ENCODE measurements at regions not wholly inside any gene's neighbourhood (a gene's known extent, or its start where the extent isn't known, plus 50 kb on each side); places are given as distances from the start of the nearest gene placed in this dataset.
"Not testable (repeated sequence)": the region's sequence is repeated elsewhere in the genome, so short reads cannot be mapped to it uniquely, and the experiment has no call there.

DNA sequence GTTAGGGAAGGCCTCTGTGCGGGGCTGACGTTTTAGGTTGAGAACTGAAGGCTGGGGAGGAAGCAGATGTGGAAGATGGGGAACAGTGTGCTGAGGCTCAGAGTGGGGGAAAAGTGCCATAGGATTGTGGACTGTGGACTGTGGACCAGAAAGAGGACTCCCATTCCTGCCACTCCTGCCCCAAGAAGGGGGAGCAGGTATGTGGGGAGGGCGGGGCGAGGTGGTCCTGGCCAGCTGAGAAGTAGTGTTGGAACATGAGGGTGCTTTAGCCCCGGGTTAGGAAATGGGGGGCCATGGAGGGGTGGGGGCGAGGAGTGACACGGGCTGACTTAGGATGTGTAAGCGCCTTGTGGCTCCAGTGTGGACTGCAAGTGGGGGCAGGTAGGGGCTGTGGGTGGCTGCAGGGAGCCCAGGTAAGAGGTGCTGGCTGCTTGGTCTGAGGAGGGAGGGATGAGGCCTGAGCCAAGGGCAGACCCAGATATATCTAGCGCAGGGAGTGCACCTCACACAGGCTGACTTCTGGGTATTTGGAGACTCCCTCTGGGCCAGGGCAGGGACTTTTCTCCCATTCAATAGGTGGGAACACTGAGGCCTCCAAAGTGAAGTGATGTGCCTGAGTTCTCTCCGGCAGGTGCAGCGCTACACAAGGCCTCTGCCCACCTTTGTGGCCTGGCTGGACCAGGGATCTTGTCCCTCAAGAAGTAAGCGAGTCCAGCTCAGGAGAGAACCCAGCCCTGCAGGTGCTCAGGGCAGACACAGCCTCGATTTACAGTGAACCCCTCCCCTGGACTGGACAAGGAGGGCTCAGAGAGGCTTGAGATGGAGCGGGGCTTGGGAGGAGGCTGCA, 76.6 kb upstream of the TOX2 start:
- no peak for DNase-seq (ENCODE audit: low spot score)

- no peak for DNase-seq (ENCODE audit: low spot score)
Measured at GRCh38 chr20:43836790-43837189, 77.9 kb upstream of the TOX2 start.

- DNase-seq (ENCODE audit: low spot score): no peak
Measured at GRCh38 chr20:43835944-43836508, 78.6 kb upstream of the TOX2 start.

GRCh38 chr20:43833511-43834395, 80.9 kb upstream of the TOX2 start:
- no peak for DNase-seq (ENCODE audit: low spot score)

DNA sequence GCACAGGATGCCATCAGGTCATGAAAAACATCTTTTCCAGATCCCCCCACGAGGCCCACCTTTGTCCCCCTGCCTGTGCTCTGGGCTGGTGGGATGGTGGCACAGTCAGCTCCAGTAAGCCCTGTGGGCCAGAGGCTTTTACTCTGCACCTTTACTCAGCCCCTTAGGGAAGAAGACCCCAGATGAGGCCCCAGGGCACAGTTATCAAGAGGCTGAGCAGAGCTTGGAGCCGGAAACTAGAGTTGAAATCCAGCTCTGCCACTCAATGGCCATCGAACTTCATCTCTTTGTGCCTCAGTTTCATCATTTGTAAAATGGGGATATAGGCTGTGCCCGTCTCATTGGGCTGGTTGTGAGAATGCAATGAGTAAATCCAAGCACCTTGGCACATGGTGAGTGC, 81.7 kb upstream of the TOX2 start:
- no peak for DNase-seq (ENCODE audit: low spot score)

DNA sequence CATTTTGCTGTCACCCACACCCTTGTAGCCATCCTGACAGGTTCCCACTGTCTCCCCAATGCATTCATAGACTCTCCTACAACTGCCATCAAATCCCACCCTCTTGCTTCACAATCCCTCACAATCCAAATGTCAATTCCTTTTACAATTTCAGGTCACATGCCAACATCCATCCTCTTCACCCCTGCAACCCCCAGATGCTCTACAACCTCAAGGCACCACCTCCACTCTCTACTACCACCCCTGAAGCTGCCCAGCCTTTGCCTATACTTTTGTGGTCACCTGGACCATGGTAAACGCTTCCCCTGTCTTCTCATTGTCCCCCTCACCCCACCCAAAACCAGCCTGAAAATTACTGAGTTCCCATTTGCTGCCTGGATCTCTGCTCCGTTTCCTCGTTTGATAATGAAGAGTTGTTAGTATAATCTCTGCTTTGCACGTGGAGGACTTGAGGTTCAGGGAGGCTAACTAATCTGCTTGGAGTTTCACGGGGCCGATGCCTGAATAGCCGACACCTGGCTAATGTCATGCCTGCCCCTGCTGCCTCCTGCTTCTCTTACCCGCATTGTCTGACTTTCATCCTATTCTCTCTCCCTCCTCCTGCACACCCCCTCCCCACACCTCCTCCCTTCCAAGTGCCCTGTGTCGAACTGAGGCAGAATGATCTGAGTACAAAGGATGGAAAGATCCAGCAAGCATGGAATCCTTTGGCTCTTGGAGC, 82.4 kb upstream of the TOX2 start:
- DNase-seq (ENCODE audit: low spot score): no peak

DNA sequence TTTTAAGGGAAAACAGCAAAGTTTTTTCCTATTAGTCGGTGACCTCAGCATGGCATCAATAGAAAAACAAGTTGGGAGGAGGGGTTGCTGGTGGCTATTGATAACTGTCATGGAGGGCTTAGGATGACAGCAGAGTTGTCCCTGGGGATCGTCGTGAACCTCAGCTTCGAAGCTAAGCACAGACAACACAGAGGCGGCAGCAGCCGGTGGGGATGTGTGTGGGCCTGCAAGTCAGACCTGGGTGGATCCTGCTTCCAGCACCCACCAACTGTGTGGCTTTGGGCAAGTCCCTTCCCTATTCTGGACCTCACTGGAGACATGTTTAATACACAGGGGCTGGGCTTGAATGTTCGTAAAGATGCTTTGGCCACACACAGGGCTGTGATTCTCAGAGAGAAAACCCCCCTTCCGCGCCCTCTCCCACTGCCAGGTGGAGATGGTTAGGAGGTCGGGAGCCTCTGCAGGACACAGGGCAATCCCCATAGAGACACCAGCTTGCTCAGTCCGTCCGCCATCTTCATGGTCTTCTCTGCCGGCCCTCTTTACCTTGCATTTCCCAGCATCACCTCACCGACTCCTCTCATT, 83.1 kb upstream of the TOX2 start:
- DNase-seq (ENCODE audit: low spot score): no peak

GRCh38 chr20:43830883-43831282, 83.8 kb upstream of the TOX2 start:
- DNase-seq (ENCODE audit: low spot score): no peak

- no peak for DNase-seq (ENCODE audit: low spot score)
Measured at GRCh38 chr20:43829951-43830690, 84.5 kb upstream of the TOX2 start.

- no peak for DNase-seq (ENCODE audit: low spot score)
Measured at GRCh38 chr20:43827940-43828562, 86.6 kb upstream of the TOX2 start.

DNA sequence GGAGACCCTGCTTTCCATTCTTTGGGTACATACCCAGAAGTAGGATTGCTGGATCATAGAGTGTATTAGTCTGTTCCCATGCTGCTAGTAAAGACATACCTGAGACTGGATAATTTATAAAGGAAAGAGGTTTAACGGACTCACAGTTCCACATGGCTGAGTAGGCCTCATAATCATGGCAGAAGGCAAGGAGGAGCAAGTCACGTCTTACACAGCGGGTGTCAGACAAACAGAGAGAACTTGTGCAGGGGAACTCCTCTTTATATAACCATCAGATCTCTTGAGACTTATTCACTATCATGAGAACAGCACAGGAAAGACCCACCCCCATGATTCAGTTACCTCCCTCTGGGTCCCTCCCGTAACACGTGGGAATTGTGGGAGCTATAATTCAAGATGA, 87.7 kb upstream of the TOX2 start:
- DNase-seq (ENCODE audit: low spot score): not testable (repeated sequence)

- DNase-seq (ENCODE audit: low spot score): no peak
Measured at GRCh38 chr20:43825581-43825980, 89.1 kb upstream of the TOX2 start.

- DNase-seq (ENCODE audit: low spot score): no peak
Measured at GRCh38 chr20:43825051-43825402, 89.6 kb upstream of the TOX2 start.

GRCh38 chr20:43824309-43825050, 90.2 kb upstream of the TOX2 start:
- peak; percentile 63 for DNase-seq (ENCODE audit: low spot score)

GRCh38 chr20:43821795-43822194, 92.9 kb upstream of the TOX2 start:
- DNase-seq (ENCODE audit: low spot score): no peak

DNA sequence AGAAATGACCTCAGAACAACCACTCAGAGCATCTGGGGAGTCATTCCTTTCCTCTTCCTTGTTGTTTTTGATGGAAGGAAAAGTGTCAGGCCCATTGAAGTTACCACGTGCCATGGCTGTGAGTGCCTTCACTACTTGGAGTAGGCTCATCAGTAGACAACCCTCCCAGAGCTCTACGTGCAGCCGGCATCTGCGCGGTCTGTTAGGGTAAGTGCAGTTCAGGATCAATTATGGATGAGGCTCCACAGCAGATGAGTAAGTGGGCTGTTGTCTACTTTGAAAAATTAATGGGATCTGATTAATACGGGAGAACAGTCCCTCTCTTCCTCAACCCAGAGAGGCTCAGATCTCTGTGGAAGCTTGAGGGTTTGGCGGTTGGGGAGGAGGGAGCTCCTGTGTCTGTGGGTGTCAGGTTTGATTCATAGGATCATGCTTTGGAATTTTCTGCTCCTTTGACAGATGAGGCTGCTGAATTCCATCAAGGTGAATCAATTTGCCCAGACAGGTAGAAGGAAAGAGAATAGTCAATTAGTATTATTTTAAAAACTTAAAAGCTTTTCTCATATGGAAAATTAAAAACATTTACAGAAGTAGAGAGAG, 93.8 kb upstream of the TOX2 start:
- no peak for DNase-seq (ENCODE audit: low spot score)

- no peak for DNase-seq (ENCODE audit: low spot score)
Measured at GRCh38 chr20:43812216-43812615, 85.4 kb upstream of the GTSF1L start.

DNA sequence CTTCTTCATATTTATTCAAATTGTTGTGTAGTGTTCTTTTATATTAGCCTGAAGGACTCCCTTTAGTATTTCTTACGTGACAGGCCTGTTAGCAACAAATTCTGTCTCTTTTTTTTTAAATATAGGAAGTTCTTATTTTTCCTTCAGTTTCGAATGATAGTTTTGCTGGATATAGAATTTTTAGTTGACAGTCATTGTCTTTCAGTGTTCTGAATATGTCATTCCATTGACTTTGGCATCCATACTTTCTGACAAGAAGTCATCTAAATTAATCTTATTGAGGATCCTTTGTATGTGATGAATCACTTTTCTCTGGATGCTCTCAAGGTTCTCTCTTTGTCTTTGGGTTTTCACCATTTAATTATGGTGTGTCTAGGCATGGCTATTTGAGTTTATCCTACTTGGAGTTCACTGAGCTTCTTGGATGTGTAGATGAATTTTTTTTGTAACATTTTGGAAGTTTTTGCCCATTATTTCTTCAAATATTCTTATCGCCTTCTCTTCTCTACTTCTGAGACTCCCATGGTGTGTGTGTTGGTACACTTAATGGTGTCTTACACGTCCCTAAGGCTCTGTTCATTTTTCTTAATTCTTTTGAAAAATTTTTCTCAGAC, 82.5 kb upstream of the GTSF1L start:
- DNase-seq (ENCODE audit: low spot score): no peak

DNA sequence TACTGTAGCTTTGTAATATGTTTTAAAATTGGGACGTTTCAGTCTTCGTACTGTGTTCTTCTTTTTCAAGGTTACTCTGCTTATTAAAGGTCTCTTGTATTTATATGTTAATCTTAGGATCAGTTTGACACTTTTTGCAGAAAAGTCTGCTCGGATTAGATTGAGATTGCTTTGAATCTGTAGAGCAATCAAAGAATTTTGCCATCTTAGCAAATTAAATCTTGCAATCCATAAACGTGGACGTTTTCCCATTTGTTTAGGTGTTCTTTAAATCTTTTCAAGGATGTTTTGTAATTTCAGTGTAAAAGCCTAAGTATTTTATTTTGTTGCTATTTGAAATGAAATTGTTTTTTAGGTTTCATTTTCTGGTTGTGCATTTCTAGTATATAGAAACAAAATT, 78.0 kb upstream of the GTSF1L start:
- DNase-seq (ENCODE audit: low spot score): no peak
